Testis (tissue), 2 donors: ENCODE measurements at regions not wholly inside any gene's neighbourhood (a gene's known extent, or its start where the extent isn't known, plus 50 kb on each side); places are given as distances from the start of the nearest gene placed in this dataset.

Experiments used
- CTCF ChIP-seq, 3 experiments: fragments of 450-650 bp in 2 of 3; fragments of 200-600 bp in 1 of 3; sonication (generic) in 1 of 3; IDR thresholded peaks; one replicate each; pipeline ENCODE4 v1.5.1; 2016 to 2019; ENCODE audit warnings: antibody characterized with exemption in 3 of 3, mild to moderate bottlenecking in 2 of 3, moderate library complexity in 1 of 3
- POLR2A ChIP-seq: fragments of 450-650 bp; IDR thresholded peaks from one replicate; pipeline ENCODE4 v1.6.1; 2017; ENCODE audit warnings: antibody characterized with exemption, mild to moderate bottlenecking, moderate library complexity

- no peak for TF ChIP-seq CTCF (IDR thresholded peaks at IDR 0.05)
- no peak for TF ChIP-seq POLR2A
These were observed 87.8 kb downstream of the KLF12 start for GRCh38 chr13:74046431-74046830.
